Fibroblast of skin of right biceps (primary cell): ENCODE measurements at regions not wholly inside any gene's neighbourhood (a gene's known extent, or its start where the extent isn't known, plus 50 kb on each side); places are given as distances from the start of the nearest gene placed in this dataset.
"Not testable (repeated sequence)": the region's sequence is repeated elsewhere in the genome, so short reads cannot be mapped to it uniquely, and the experiment has no call there.

Experiments used
- DNase-seq: peaks from one replicate; pipeline ENCODE4 v3.0.0-alpha.2; 2013

DNA sequence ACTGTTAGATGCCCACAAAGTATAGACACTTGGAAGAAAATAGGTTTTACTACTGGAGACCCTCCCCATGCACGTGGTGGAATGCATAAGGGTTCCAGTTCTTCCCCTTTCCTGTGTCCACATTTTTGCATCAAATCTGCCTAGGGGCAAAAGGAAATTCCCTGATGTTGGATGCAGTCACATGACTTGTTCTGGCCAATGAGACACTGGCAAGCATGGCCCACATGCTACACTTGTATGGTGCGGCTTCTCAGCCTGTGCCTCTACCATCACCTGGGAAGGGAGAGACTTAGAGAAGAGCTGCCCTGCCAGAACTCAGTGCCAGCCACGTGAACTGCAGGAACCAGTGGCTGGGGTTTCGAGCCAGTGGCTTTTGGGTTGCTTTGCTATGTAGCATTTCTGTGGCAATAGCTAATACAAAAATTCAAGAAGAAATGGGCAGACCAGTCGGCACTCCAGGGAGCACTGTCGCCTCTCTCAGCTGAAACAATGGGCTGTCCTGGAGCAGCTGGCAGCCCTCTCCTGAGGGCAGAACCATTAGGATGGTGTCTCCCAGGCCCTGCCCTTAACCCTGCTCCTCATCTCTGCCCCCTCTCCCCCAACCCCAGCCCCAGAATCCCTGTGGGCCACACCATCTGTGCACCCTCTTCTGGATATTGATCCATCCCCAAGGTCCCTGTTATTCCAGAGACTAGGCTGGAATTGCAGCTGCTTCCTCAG lies 634.0 kb downstream of the UQCRFS1 start:
- no peak for DNase-seq

DNA sequence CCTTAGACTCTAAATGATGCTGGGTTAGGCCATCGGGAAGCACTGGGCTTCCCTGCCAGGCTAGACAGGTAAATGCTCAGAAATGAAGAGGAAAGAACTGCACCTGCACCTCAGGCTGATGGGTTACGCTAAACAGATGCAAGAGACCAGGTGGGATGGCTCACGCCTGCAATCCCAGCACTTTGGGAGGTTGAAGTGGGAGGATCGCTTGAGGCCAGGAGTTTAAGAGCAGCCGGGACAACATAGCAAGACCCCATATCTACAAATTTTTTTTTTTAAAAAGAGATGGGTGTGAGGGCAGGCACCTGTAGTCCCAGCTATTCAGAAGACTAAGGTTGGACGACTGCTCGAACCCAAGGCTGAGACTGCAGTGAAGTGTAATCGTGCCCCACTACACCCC lies 634.7 kb downstream of the UQCRFS1 start:
- DNase-seq = no peak

DNA sequence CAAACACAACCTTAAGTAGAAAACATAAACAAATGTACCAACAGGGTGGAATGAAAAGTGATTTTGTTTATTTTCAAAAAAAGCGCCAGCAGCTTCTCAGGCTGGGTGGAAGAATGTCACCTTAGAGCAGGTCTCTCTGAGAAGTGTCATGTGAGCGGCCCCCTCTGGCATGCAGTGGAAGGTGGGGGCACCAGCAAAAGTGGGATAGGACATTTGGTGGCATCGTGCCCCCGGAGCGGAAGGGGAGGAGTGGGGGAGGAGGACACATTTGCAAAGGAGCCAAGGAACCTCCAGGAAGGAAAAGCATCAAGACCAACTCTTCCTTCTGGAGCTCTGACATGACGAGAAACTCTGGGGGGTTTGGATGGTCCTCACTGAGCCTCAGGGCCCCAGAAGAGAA lies 635.3 kb downstream of the UQCRFS1 start:
- no peak for DNase-seq

DNA sequence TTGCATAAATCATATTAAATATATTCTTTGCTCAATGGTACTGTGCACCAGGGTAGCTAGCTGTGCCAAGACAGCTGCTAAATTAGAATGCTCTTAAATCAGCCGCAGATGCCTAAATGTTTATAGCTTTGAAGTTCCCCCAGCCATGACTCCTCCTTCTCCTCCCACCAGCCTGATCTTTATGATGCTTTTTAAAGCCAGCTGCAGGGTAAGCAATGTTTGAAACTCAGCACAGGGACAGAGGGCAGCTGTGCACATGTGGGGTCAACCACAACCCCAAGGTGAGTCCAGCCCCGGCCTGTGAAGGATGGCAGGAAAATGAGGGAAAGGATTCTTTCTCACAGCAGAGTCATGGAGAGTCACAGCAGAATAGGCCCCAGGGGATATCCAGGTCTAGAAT lies 635.7 kb downstream of the UQCRFS1 start:
- no peak for DNase-seq

DNA sequence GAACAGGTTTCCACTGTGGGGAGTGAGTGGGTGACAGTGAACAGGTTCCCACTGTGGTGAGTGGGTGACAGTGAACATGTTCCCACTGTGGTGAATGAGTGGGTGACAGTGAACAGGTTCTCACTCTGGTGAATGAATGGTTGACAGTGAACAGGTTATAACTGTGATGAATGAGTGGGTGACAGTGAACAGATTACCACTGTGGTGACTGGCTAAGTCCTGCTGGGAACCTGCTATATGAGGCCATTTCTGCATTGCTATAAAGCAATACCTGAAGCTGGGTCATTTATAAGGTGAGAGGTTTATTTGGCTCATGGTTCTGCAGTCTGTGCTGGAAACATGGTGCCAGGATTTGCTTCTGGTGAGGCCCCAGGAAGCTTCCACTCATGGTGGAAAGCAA lies 637.1 kb downstream of the UQCRFS1 start:
- no peak for DNase-seq

DNA sequence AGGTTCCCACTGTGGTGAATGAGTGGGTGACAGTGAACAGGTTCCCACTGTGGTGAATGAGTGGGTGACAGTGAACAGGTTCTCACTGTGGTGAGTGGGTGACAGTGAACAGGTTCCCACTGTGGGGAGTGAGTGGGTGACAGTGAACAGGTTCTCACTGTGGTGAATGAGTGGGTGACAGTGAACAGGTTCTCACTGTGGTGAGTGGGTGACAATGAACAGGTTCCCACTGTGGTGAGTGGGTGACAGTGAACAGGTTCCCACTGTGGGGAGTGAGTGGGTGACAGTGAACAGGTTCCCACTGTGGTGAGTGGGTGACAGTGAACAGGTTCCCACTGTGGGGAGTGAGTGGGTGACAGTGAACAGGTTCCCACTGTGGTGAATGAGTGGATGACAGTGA lies 637.6 kb downstream of the UQCRFS1 start:
- DNase-seq = not testable (repeated sequence)

DNA sequence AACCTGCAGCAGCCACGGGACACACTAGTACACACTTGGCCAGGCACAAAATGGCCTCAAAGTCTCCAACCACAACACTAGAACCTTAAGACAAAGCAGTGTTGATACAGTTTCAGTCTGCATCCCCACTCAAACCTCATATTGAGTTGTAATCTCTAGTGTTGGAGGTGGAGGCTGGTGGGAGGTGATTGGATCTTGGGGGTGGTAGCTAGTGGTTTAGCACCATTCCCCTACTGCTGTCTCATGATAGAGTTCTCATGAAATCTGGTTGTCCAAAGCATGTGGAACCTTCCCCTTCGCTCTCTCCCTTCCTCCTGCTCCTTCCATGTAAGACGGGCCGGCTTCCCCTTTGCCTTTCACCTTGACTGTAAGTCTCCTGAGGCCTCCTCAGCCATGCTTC lies 638.7 kb downstream of the UQCRFS1 start:
- DNase-seq = no peak

DNA sequence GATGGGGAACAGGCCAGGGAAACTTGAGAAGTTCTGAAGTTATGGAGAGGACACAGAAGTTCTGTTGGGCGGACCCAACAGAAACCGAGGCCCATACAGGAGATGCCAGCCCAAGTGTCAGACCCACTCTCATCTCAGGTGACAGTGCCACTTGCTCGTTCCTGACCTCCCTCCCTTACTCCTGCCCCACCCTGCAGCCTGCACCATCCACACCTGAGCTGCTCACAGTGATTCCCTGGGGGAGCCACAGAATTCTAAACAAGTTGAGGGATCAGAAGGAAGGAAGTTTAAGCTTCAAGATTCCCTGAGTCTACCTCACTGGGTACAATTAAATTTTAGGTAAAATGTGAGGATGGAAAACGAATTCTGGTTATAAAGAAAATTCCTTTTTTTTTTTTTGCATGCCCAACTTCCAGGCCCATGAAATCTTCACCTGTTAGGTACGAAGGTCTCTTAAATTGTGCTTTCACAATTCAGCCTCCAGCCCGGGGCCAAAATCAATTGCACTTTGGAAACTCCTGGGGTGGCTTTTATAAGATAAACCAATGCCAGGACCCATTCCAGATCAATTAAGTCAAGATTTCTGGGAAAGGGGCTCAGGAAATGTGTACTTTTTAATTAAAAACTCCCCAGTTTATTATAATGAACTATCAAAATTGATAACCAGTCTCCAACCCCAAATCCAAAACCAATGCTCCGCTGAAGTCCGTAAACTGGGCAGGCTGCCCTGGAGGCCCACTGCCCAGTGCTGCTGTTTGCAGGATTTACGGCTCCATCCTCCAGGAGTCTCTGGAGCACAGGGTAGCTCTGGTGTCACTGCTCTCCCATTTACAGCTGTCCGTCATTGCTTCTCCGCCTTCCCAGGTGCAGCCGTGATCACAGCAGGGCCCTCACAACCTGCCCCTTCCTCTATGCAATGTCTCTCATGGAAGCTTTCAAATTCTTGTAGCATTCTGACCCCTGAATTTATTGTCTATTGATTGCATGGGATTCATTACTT lies 643.5 kb downstream of the UQCRFS1 start:
- no peak for DNase-seq

DNA sequence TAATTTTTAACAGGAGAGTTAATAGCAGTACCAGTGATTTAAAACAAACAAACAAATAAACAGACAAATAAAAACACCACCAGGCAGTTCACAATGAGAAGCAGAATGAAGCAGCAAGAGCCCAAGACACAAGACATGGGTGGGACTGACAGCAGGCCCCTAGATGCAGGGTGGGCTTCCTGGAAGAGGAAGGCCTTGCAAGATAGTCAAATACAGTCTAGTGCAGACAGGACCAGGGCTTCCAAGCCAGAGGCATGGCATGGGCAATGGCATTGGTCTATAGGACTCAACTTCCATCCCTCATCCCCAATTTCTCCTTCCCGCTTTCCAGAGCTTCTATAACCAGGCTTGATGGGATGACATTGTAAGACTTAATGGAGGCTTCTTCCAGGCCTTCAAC lies 645.1 kb downstream of the UQCRFS1 start:
- no peak for DNase-seq

DNA sequence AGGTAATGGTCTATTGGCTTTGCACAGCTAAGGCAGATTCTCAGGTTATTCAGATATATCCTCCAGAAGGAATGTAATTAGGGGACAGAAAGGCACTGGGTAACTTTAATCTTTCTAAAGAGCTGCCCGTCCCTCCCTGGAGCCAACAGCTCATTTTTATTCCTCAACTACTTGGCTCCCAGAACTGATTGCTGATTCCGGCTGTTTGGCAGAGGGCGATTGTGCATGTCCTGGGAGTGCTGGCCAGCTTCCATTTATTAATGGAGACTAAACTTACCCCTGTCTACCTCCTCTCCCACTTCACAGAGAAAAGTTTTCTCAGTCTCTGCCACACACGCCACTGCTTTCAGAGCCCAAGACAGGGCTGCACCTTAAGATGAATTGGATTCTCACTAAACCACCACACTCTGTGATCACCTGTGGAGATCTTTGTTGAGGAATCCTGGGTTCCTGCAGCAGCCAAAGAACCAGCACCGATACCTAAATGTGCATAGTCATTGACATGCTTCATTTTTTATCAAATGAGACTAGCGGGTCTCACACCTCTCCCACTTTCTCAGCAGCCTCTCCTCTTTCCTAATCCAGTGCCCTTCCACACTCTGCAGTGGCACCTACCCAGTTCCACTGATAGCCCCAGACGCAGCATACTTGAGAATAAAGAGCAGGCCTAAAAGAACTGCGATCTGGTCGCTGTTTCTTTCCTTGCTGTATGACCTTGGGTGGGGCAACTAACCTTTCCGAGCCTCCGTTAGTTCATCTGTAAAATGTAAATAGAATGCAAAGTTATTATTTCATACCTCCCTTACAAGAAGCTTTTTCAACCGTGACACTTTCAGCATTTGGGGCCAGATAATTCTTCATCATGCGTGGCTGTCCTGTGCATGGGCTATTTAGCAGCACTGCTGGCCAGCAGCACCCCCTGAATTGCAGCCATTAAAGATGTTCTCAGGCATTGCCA lies 648.7 kb downstream of the UQCRFS1 start:
- DNase-seq = no peak

DNA sequence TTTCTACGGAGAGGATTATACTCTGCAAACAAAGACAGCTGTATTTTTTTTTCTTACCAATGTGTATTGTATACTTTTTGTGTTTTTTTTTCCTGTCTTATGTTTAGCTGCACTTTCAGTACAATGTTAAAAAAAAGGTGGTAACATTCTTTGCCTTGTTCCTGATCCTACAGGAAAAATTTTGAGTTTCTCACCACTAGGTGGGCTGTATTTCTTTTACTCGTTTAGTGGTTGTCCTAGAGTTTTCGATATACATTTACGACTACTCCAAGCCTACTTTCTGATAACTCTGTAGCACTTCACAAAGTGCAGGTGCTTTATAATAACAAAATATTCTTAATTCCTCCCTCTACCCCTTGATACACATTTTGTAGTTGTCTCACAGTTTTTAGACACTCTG lies 652.2 kb downstream of the UQCRFS1 start:
- DNase-seq = no peak

DNA sequence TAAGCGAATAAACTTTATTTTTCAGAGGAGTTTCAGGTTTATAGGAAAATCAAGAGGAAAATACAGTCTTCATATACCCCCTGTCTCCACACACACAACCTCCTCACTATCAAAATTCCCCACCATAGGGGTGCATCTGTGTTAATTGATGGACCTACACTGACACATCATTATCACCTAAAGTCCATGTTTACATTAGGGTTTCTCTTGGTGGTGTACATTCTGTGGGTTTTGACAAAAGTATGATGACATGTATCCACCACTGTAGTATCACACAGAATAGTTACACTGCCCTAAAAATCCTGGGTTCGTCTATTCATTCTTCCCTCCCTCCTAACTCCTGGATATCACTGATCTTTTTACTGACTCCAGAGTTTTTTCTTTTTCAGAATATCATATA lies 654.2 kb downstream of the UQCRFS1 start:
- no peak for DNase-seq

DNA sequence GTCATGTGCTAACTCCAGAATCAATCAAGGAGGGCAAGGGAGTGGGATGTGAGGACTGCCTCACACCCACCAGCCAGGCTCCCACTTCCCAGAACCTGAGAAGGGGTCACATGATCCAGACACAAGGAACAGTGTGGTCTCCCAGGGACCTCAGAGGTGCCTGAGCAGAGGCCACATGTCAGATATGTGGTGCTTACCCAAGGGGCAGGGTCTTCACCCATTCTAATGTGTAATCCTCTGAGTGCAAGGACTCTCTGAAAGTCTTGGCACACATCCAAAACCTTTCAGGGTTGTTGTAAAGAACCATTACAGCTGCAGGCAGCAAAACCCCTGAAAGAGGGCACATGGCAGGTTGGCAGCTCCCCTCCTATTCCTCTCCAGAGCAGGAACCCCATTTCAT lies 656.6 kb downstream of the UQCRFS1 start:
- no peak for DNase-seq

DNA sequence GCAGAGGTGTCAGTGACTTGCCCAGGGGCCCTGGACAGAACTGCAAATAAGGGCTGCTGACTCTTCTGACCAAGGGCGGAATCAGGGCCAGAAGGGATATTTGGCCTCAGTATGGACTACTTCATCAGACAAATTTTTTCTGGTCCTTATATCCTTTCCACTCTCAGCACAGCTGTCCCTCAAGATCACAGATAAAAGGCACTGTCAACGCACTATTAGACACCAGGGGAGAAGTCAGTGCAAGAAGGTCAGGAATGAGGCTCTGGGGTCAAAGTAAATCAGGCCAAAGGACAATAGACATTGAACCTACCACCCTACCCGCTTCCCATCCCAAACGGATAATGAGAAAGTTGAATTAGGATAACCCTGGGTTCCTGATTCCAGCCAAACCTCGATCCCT lies 657.6 kb downstream of the UQCRFS1 start:
- no peak for DNase-seq

DNA sequence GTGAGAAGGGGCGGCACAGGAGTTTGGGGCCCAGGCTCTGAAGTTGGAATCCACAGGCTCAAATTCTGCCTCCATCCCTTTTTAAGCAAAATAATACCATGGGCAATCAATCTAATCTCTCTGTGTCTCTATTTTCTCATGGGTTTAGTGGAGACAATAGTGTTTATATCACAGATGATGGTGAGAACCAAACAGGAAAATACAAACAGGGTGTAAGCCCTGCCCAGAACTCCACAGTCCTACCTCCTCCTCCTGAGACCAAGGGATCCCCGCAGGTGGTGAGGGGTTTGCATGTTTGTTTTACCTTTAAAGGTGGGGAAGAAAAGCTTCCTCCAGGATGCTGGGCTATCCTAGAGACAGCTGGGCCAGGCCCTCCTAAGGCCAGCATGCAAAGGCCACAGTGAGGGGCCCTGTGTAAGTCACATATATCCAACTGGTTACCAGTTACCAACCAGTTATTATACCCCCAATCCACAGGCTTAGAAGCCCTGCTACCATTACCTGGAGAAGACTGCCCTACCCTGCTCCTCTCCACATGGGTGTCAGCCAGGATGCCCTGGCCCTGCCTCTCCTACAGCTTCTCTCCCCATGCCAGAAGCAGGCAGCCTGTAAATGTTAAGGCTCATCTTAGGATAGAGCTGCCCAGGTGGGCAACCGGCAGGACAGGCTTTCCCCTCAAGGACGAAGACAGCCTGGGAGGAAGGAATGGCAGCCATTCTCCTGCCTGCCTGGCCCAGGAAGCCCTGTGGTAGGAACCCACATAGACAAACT lies 658.4 kb downstream of the UQCRFS1 start:
- DNase-seq = no peak

DNA sequence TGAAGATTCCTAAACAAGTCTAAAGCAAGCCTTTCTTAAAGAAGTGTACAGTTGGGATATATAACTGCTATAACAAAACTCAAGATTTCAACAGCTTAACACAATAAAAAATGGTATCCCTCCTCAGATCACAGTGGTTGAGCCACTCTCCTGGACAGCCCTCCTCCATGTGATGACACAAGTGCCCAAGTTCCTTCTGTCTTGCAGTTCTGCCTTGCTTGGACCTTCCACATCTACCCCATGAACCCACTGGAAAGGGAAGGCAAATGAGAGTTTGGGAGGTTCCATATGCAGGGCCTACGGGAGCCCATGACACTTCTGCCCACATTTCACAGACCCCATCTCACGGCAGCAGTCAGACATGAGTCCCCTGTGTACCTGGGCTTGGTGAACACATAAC lies 659.2 kb downstream of the UQCRFS1 start:
- no peak for DNase-seq

DNA sequence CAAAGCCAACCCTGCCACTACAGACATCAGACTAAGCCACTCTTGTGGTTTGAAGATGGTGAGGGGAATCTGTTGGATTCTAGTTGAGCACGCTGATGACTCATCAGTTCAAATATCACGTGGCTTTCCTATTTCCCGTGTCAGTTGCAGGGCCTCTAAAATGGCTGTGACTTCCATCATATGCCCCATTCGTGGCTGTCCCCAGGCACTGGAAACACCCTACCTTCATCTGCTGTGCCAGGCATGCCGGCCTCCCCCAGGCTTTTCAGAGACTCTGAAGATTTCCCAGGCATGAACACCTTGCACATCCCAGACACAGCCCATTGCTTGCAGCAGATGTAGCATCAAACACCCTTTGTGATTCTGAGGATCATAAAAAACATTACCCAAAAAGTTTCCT lies 659.9 kb downstream of the UQCRFS1 start:
- no peak for DNase-seq

DNA sequence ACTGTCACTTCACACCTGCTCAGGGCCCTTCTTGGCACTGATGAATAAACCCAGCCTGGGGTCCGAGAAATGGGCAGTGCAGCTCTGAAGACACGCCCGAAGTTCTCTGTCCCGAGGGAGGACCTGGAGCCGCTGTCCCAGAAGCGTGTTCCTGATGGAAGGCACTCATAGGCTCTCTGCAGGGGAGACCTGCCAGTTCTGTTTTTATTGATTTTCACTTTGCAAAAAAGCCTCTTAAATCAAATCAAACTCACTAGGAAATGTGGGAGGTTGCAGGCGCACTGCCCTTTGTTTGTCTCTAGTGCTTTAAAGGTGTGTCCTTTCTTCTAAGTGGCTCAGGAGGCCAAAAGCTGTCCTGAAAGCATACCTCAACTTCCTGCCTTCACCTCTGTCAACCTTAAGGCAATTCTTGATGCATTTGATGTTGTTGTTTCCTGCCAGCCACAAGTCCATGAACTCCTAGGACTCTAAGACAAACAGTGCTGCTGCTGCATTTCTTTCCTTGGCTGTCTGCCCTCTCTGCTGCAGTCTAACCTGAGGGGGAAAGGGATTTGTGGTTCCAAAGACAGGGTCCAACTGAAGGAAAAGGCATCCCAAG lies 663.2 kb downstream of the UQCRFS1 start:
- no peak for DNase-seq

DNA sequence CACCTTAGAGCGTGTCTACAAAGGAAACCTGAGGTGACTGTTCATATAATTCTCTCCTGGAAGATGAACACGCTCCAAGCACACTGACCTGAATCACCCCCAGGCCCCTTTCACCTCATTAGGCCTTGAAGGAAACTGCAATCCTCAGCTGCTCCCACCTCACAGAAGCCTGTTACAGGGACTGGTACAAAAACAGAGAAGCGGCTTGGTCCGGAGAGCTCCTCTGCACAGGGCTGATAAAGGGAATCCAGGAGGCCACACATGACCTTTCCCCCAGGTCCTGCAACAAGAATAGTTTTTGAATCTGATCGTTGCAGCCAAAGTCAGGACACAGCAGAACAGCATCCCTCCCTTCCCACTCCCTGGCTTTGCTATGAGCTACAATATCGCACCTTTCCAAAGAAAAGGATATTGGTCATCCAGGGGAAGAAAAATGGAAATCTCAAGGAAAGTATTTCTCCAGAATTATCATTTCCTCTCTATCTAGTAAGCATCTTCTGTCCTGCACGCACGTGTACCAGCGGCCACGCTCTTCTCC lies 666.7 kb downstream of the UQCRFS1 start:
- DNase-seq = no peak

DNA sequence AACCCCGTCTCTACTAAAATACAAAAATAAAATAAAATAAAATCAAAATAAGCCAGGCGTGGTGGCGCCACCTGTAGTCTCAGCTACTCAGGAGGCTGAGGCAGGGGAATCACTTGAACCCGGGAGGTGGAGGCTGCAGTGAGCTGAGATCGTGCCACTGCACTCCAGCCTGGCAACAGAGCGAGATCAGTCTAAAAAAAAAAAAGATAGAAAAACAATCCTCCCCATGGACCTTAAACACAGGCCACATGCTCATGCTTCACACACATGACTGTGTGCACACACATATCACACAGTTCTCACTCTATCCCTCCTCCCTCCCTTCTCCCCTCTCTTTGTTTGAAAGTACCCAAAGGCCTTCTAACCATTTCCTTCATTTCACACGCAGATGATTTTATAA lies 667.6 kb downstream of the UQCRFS1 start:
- not testable (repeated sequence) for DNase-seq

DNA sequence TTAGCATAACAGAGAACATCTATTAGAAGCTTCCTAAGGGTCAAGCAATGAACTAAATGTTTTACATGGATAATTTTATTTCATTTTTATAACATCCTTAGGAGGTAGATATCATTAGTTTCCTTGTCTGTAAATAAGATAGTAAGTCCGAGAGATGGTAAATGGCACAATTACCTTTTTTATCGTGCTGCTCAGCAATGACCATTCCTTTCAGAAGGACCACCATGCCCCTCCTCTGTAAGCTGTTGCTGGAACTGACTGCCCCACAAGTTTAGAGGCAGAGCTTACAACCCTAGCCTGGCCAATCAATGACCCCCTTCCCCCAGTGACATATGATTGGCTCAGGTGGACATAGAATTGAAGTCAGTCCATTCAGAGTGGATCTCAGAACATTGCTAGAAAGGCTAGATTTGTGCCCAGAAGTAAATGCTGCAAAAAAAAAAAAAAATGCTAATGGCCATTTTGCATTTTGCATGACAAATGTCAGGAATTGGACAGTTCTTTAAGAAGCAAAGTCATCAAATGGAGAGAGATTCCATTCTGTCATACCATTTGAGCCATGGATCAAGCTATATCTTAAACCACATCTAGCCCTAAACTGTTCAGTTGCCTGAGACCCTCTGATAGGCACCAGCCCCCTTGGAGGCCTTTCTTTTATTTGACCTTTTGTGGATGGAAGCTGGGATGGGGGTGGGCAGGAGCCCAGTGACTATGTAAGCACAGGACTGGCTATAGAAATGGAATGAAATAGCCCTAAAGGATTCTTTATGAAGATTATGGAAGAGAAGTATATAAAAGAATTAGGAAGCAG lies 668.3 kb downstream of the UQCRFS1 start:
- no peak for DNase-seq
